ENCODE measurements at regions not wholly inside any gene's neighbourhood (a gene's known extent, or its start where the extent isn't known, plus 50 kb on each side); places are given as distances from the start of the nearest gene placed in this dataset.

DNA sequence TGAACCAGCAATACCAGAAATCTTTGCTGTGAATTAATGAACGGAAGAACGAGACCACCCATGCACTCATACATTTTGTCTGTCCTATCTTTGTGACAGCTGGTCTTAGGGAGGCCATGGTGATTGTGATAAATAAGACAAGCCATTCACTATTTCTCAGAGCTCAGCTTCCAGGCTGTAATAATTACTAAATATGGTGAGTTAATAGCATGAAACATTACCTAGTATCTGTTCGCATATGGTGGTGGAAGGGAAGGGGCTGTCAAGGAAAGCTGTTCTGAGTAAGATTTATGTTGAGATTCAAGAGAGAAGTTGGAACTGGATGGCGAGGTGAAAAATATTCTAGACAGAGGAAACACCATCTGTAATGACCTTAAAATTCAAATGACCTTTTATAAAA is 719.0 kb upstream of the ZNF385D start:
- Histone ChIP-seq H3K4me2 (ENCODE audit: low read length) (no peak overlapping the region), H3K9ac (ENCODE audit: low read length) (no peak overlapping the region), H3K36me3 (ENCODE audit: insufficient read depth, low read length) (no peaks in the 10 kb centered on the region), H2AFZ (ENCODE audit: low read length) (no peak overlapping the region), H3K4me1 (ENCODE audit: insufficient read depth, low read length, severe bottlenecking) (no peaks in the 10 kb centered on the region), H3K9me2 (ENCODE audit: low read depth, low read length) (no peaks in the 10 kb centered on the region), H3K79me2 (ENCODE audit: insufficient read depth, low read length) (no peaks in the 10 kb centered on the region), H3F3A (ENCODE audit: insufficient read depth, low read length) (no peaks in the 10 kb centered on the region), H3K9me3 (ENCODE audit: low read length) (no peaks in the 10 kb centered on the region), H3K4me3 (ENCODE audit: low read depth, low read length, poor library complexity, severe bottlenecking) (no peak overlapping the region), H4K20me1 (ENCODE audit: insufficient read depth, low read length) (no peaks in the 10 kb centered on the region), H3K27me3 (ENCODE audit: insufficient read depth, low read length) (no peaks in the 10 kb centered on the region), H3K27ac (ENCODE audit: low read depth, low read length, poor library complexity, severe bottlenecking) (no peak overlapping the region)
- no peak for TF ChIP-seq EZH2 (IDR thresholded peaks at IDR 0.05; ENCODE audit: borderline replicate concordance, low read length)
- TF ChIP-seq, protein P1, sequence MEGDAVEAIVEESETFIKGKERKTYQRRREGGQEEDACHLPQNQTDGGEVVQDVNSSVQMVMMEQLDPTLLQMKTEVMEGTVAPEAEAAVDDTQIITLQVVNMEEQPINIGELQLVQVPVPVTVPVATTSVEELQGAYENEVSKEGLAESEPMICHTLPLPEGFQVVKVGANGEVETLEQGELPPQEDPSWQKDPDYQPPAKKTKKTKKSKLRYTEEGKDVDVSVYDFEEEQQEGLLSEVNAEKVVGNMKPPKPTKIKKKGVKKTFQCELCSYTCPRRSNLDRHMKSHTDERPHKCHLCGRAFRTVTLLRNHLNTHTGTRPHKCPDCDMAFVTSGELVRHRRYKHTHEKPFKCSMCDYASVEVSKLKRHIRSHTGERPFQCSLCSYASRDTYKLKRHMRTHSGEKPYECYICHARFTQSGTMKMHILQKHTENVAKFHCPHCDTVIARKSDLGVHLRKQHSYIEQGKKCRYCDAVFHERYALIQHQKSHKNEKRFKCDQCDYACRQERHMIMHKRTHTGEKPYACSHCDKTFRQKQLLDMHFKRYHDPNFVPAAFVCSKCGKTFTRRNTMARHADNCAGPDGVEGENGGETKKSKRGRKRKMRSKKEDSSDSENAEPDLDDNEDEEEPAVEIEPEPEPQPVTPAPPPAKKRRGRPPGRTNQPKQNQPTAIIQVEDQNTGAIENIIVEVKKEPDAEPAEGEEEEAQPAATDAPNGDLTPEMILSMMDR (IDR thresholded peaks at IDR 0.05; ENCODE audit: low read length), result no peak

GRCh38 chr3:22471557-22471956 is 720.5 kb upstream of the ZNF385D start:
- H3K79me2 ChIP-seq (ENCODE audit: insufficient read depth, low read length), result no peaks in the 10 kb centered on the region
- H3K27ac ChIP-seq (ENCODE audit: low read depth, low read length, poor library complexity, severe bottlenecking), result no peak overlapping the region
- TF ChIP-seq EZH2 (IDR thresholded peaks at IDR 0.05; ENCODE audit: borderline replicate concordance, low read length), result no peak
- TF ChIP-seq, protein P1 (IDR thresholded peaks at IDR 0.05; ENCODE audit: low read length), result no peak
- H3K4me2 ChIP-seq (ENCODE audit: low read length), result no peak overlapping the region
- H3F3A ChIP-seq (ENCODE audit: insufficient read depth, low read length), result no peaks in the 10 kb centered on the region
- H3K9me3 ChIP-seq (ENCODE audit: low read length), result no peaks in the 10 kb centered on the region
- no peak overlapping the region for H3K4me3 ChIP-seq (ENCODE audit: low read depth, low read length, poor library complexity, severe bottlenecking)
- H3K9ac ChIP-seq (ENCODE audit: low read length), result no peak overlapping the region
- H2AFZ ChIP-seq (ENCODE audit: low read length), result no peak overlapping the region
- no peaks in the 10 kb centered on the region for H3K9me2 ChIP-seq (ENCODE audit: low read depth, low read length)
- no peaks in the 10 kb centered on the region for H3K4me1 ChIP-seq (ENCODE audit: insufficient read depth, low read length, severe bottlenecking)
- no peaks in the 10 kb centered on the region for H3K27me3 ChIP-seq (ENCODE audit: insufficient read depth, low read length)
- no peaks in the 10 kb centered on the region for H3K36me3 ChIP-seq (ENCODE audit: insufficient read depth, low read length)
- no peaks in the 10 kb centered on the region for H4K20me1 ChIP-seq (ENCODE audit: insufficient read depth, low read length)

- no peak overlapping the region for H3K27ac ChIP-seq (ENCODE audit: low read depth, low read length, poor library complexity, severe bottlenecking)
These were observed 723.9 kb upstream of the ZNF385D start for GRCh38 chr3:22474706-22475445.

More at GRCh38 chr3:22474706-22475445, 723.9 kb upstream of the ZNF385D start:
- Histone ChIP-seq H3F3A (ENCODE audit: insufficient read depth, low read length) (no peaks in the 10 kb centered on the region), H3K4me3 (ENCODE audit: low read depth, low read length, poor library complexity, severe bottlenecking) (no peak overlapping the region), H3K79me2 (ENCODE audit: insufficient read depth, low read length) (no peaks in the 10 kb centered on the region), H3K9ac (ENCODE audit: low read length) (no peak overlapping the region), H3K4me1 (ENCODE audit: insufficient read depth, low read length, severe bottlenecking) (no peaks in the 10 kb centered on the region), H3K4me2 (ENCODE audit: low read length) (no peak overlapping the region), H3K9me2 (ENCODE audit: low read depth, low read length) (no peaks in the 10 kb centered on the region), H3K9me3 (ENCODE audit: low read length) (no peaks in the 10 kb centered on the region), H2AFZ (ENCODE audit: low read length) (no peak overlapping the region), H3K27me3 (ENCODE audit: insufficient read depth, low read length) (no peaks in the 10 kb centered on the region), H4K20me1 (ENCODE audit: insufficient read depth, low read length) (no peaks in the 10 kb centered on the region), H3K36me3 (ENCODE audit: insufficient read depth, low read length) (no peaks in the 10 kb centered on the region)
- TF ChIP-seq EZH2 (IDR thresholded peaks at IDR 0.05; ENCODE audit: borderline replicate concordance, low read length), result no peak
- TF ChIP-seq, protein P1 (IDR thresholded peaks at IDR 0.05; ENCODE audit: low read length), result no peak
